NCI-H2171 (cell line): ENCODE measurements at regions not wholly inside any gene's neighbourhood (a gene's known extent, or its start where the extent isn't known, plus 50 kb on each side); places are given as distances from the start of the nearest gene placed in this dataset.
"Not testable (repeated sequence)": the region's sequence is repeated elsewhere in the genome, so short reads cannot be mapped to it uniquely, and the experiment has no call there.

Source experiments
- DNase-seq: peaks from one replicate; lab custom pipeline; 2025; lab: John Stamatoyannopoulos, UW

GRCh38 chr4:167831855-167832254, 260.5 kb upstream of the ANXA10 start:
- no peak for DNase-seq

GRCh38 chr4:167838686-167839085, 253.7 kb upstream of the ANXA10 start:
- no peak for DNase-seq

GRCh38 chr4:167842487-167842886, 249.8 kb upstream of the ANXA10 start:
- no peak for DNase-seq

DNA sequence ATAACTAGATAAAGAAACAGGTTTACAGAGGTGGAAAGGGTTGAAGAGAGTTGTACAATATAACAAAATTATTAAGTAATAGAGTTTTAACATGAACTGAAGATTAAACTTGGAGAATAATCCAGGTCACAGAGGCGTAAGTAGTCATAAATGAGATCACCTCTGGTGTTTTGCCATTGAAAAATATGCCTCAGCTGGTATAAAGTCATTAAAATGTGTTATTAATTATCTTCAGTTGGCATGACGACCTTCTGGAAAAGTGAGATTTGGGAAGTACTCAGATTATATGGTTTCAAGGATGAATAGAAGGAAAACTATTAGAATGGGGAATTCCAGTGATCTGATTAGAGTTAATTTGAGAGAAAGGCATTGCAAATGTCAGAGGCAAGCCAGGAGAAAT, 237.5 kb upstream of the ANXA10 start:
- DNase-seq = no peak

- not testable (repeated sequence) for DNase-seq
These were observed 234.2 kb upstream of the ANXA10 start for GRCh38 chr4:167858127-167858526.

GRCh38 chr4:167867191-167867590, 225.1 kb upstream of the ANXA10 start:
- no peak for DNase-seq

DNA sequence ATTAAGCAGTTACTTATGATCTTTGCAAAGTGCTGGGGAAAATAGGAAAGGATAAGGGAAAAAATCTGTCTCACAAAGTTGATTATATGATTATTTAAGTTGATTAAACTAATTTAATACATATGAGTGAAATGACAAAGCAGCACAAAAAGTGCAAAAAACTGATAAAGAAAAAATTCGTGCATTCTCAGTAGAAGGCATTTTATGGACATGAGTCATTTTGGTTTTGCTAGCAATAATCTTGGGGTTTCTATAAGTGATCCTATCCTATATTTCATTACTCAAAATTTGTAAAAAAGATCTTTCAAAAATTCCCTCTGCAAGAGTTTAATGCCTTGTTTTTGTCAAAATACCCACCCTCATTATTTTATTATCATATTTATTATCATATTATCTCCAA, 224.2 kb upstream of the ANXA10 start:
- no peak for DNase-seq

DNA sequence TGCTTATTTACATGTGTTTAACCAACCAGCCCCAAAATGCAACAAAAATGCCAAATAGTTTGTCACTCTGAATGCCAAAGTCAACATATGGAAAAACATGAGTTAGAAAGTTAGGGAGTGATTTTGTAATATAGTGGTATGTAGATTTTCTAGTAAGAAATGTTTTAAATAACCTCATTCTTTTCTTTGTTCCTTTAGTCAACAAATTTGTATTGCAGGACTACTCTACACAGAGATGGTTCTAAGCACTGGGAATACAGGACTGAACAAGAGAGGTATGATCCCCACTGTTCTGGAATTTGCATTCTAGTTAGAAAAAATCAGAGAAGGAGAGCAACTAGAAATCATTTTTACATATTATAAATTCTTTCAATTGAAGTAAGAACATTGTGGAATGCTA, 218.8 kb upstream of the ANXA10 start:
- DNase-seq = no peak

DNA sequence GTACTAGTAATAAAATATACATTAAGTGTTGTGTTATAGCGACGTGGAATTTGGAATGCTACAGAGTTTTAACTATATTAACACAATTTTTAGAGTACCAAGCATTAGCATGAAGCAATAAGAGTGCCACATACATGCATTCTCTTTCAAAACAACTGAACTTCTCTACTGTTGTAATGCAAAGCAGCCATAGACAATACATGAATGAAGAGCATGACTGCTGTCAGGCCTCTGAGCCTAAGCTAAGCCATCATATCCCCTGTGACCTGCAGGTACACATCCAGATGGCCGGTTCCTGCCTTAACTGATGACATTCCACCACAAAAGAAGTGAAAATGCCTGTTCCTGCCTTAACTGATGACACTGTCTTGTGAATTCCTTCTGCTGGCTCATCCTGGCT, 216.2 kb upstream of the ANXA10 start:
- not testable (repeated sequence) for DNase-seq

DNA sequence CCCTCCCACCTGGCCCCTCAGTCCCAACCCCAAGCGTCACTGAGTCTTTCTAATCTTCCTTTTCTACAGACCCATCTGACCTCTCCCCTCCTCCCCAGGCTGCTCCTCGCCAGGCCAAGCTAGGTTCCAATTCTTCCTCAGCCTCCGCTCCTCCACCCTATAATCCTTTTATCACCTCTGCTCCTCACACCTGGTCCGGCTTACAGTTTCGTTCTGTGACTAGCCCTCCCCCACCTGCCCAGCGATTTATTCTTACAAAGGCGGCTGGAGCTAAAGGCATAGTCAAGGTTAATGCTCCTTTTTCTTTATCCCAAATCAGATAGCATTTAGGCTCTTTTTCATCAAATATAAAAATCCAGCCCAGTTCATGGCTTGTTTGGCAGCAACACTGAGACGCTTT, 214.5 kb upstream of the ANXA10 start:
- not testable (repeated sequence) for DNase-seq

DNA sequence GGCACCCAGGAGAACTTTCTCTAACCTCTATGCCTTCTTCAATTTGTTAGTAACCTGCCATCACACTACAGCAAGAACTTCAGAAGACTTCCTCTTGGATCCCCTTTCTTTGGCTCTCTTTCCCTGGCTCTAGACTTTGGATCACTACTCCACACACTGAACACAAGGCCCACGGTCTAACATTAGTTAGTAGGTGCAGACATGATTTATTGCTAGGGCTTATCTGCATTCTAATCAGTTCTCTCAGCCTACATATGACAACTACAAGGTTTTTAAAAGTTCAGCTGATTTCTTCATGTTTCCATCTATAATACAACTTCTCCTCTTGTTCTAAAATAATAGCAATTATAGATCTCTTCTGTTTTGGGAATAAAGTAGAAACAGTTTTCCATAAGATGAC, 209.1 kb upstream of the ANXA10 start:
- DNase-seq = no peak

DNA sequence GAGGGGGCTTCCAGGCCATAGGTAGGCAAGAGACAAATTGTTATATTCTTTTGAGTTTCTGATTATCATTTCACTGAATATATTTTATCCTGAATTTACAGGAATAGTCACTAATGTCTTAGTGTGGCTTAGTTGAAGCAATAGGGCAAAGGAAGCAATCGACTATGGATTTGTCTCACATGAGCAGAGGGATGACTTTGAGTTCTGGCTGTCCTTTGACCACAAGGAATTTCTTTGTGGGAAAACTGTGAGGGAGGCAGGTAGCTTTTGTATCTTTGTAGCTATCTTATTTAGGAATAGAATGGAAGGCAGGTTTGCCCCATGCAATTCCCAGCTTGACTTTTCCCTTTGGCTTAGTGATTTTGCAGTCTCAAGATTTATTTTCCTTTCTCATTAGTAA, 207.3 kb upstream of the ANXA10 start:
- DNase-seq = no peak

DNA sequence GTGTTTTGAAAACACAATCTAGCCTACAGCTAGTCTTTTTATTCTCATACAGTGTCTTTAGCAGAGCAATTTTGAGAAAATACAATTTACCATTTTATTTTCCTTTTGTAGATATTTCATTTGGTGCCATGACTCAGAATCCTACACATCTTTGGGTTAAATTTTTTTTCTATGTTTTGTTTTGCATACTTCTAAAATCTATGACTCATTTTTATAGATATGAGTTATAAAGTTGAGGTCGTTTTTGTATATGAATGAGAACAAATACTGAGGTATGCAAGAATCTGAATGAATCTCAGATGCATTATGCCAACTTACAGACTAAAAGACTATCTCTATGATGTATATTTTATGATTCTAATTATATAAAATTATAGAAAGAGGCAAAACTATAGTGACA, 206.5 kb upstream of the ANXA10 start:
- no peak for DNase-seq

DNA sequence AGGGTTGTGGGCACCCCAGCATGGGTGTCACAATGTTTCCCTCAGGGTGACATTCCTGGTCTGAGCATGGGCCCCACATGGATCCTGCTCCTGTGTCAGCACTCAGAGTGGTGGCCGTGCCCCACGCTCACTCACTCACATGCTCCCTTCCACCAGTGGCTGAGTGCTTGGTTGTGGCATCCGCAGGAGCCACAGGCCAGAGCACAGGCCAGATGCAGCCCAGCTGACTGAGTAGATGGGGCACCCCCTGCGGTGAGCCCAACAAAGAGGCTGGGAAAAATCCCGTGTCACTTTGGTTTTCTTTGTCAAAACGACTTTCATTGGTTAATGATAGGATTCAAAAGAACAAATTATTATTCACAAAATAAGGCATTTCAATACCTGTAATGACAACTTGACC, 204.6 kb upstream of the ANXA10 start:
- DNase-seq = no peak

GRCh38 chr4:167890226-167890625, 202.1 kb upstream of the ANXA10 start:
- no peak for DNase-seq

DNA sequence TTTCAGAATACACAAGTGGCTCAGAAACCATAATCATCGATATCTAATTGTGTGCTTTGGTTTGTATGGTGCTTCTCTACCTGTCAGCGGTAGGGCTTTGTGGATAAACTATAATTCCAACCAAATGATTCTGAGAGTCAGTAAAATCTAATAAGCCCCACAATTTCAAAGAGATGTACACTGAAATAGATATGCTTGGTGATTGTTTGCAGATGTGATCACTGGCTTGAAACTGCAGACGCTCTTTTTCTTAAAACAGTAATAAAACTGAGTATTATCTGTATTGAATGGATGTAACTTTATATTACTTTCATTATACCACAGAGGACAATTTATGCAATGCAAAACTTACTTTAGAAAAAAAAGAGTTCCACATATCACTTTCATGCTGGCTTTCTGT, 198.8 kb upstream of the ANXA10 start:
- no peak for DNase-seq

DNA sequence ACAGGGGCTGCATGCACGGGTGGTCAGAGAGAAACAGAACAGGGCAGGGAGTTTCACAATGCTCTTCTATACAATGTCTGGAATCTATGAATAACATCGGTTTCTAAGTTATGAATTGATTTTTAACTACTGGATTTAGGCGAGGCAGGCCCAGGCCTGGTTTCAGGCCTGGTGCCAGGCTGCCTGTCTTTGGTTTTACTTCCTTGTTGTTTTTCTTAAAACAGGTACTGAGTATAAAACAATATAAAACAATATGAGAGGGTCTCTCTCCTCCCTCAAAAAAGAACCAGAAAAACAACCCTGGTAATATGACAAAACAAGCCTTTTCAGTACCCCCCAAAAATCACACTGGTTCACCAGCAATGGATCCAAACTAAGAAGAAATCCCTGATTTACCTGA, 196.1 kb upstream of the ANXA10 start:
- not testable (repeated sequence) for DNase-seq

- DNase-seq = no peak
These were observed 195.2 kb upstream of the ANXA10 start for GRCh38 chr4:167897116-167897515.

GRCh38 chr4:167903291-167903721, 189.0 kb upstream of the ANXA10 start:
- no peak for DNase-seq

GRCh38 chr4:167906851-167907250, 185.5 kb upstream of the ANXA10 start:
- DNase-seq = no peak

- DNase-seq = no peak
These were observed 183.5 kb upstream of the ANXA10 start for GRCh38 chr4:167908816-167909215.

DNA sequence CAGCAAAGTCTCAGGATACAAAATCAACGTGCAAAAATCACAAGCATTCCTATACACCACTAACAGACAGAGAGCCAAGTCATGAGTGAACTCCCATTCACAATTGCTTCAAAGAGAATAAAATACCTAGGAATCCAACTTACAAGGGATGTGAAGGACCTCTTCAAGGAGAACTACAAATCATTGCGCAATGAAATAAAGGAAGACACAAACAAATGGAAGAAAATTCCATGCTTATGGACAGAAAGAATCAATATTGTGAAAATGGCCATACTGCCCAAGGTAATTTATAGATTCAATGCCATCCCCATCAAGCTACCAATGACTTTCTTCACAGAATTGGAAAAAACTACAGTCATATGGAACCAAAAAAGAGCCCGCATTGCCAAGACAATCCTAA, 179.8 kb upstream of the ANXA10 start:
- DNase-seq = not testable (repeated sequence)

GRCh38 chr4:167918077-167918476, 174.3 kb upstream of the ANXA10 start:
- no peak for DNase-seq

- DNase-seq = no peak
These were observed 162.2 kb upstream of the ANXA10 start for GRCh38 chr4:167930166-167930565.

GRCh38 chr4:167934216-167934615, 158.1 kb upstream of the ANXA10 start:
- no peak for DNase-seq
